DOHH2 (cell line): ENCODE measurements at regions not wholly inside any gene's neighbourhood (a gene's known extent, or its start where the extent isn't known, plus 50 kb on each side); places are given as distances from the start of the nearest gene placed in this dataset.

Source experiments
- H3F3A ChIP-seq: fragments of 200-600 bp; sonication (generic), shearing (Covaris generic); 2 replicates; pipeline ENCODE4 v1.6.0; 2016; ENCODE audit warnings: antibody characterized with exemption, mild to moderate bottlenecking; ENCODE audit not compliant: control insufficient read depth, insufficient read depth
- H3K27ac ChIP-seq: fragments of 200-600 bp; sonication (generic); 2 replicates; pipeline ENCODE4 v1.5.1; 2014; ENCODE audit warnings: low read depth, mild to moderate bottlenecking, low read length, moderate library complexity
- H3K27me3 ChIP-seq: fragments of 200-600 bp; sonication (generic); 2 replicates; pipeline ENCODE4 v1.6.1; 2014; ENCODE audit warnings: mild to moderate bottlenecking, low read length, mixed read lengths; ENCODE audit not compliant: control insufficient read depth
- H3K36me3 ChIP-seq: fragments of 200-600 bp; sonication (generic); 2 replicates; pipeline ENCODE4 v1.6.1; 2014; ENCODE audit warnings: mild to moderate bottlenecking, low read length, moderate library complexity, mixed read lengths; ENCODE audit not compliant: control insufficient read depth
- H3K4me1 ChIP-seq: fragments of 200-600 bp; sonication (generic); 2 replicates; pipeline ENCODE4 v1.6.1; 2014; ENCODE audit warnings: mild to moderate bottlenecking, low read length, mixed read lengths; ENCODE audit not compliant: control insufficient read depth
- H3K4me2 ChIP-seq: fragments of 200-600 bp; sonication (generic); 2 replicates; pipeline ENCODE4 v1.6.0; 2014; ENCODE audit warnings: mild to moderate bottlenecking, low read length, moderate library complexity
- H3K4me3 ChIP-seq: fragments of 200-600 bp; sonication (generic); 2 replicates; pipeline ENCODE4 v1.5.1; 2014; ENCODE audit warnings: mild to moderate bottlenecking, low read length, mixed read lengths
- H3K79me2 ChIP-seq: fragments of 200-600 bp; sonication (generic); 2 replicates; pipeline ENCODE4 v1.6.1; 2014; ENCODE audit warnings: mild to moderate bottlenecking, low read length, mixed read lengths; ENCODE audit not compliant: control insufficient read depth
- H3K9me2 ChIP-seq: fragments of 200-600 bp; sonication (generic); replicated peaks from 2 replicates; pipeline ENCODE4 v1.6.1; 2014; ENCODE audit warnings: mild to moderate bottlenecking, low read length, mixed read lengths; ENCODE audit not compliant: control insufficient read depth
- H3K9me3 ChIP-seq: fragments of 200-600 bp; sonication (generic); 2 replicates; pipeline ENCODE4 v1.6.1; 2014; ENCODE audit warnings: antibody characterized with exemption, low read length, mixed read lengths; ENCODE audit not compliant: control insufficient read depth, insufficient read depth
- H4K20me1 ChIP-seq: fragments of 200-600 bp; sonication (generic); 2 replicates; pipeline ENCODE4 v1.6.0; 2014; ENCODE audit warnings: low read depth, mild to moderate bottlenecking, antibody characterized with exemption, low read length, moderate library complexity; ENCODE audit not compliant: control insufficient read depth, insufficient read depth
- CTCF ChIP-seq: fragments of 200-600 bp; sonication (generic); IDR thresholded peaks from one replicate; pipeline ENCODE4 v1.5.1; 2014; ENCODE audit warnings: antibody characterized with exemption, mild to moderate bottlenecking, low read depth, low read length; ENCODE audit not compliant: poor library complexity, severe bottlenecking
- EZH2phosphoT487 ChIP-seq: fragments of 200-600 bp; sonication (generic); IDR thresholded peaks from 2 replicates; pipeline ENCODE4 v1.6.1; 2017; ENCODE audit warnings: borderline replicate concordance, mild to moderate bottlenecking, antibody characterized with exemption, low read length, moderate library complexity, mixed read lengths

- Histone ChIP-seq H3K36me3 (no peaks in the 10 kb centered on the region), H3K9me3 (no peaks in the 10 kb centered on the region), H3K4me1 (no peaks in the 10 kb centered on the region), H3K27ac (no peak overlapping the region), H3K79me2 (no peaks in the 10 kb centered on the region), H3F3A (no peaks in the 10 kb centered on the region), H4K20me1 (no peaks in the 10 kb centered on the region), H3K9me2 (no peaks in the 10 kb centered on the region), H3K4me3 (no peak overlapping the region), H3K27me3 (peaks cover 3% of the 10 kb centered on the region; the same call in 1 of the 2 replicates), H3K4me2 (no peak overlapping the region)
- TF ChIP-seq CTCF (no peak), EZH2phosphoT487 (no peak)
Observed at GRCh38 chr2:48264627-48265026, 49.9 kb upstream of the FOXN2 start.
